ENCODE measurements at regions not wholly inside any gene's neighbourhood (a gene's known extent, or its start where the extent isn't known, plus 50 kb on each side); places are given as distances from the start of the nearest gene placed in this dataset.

DNA sequence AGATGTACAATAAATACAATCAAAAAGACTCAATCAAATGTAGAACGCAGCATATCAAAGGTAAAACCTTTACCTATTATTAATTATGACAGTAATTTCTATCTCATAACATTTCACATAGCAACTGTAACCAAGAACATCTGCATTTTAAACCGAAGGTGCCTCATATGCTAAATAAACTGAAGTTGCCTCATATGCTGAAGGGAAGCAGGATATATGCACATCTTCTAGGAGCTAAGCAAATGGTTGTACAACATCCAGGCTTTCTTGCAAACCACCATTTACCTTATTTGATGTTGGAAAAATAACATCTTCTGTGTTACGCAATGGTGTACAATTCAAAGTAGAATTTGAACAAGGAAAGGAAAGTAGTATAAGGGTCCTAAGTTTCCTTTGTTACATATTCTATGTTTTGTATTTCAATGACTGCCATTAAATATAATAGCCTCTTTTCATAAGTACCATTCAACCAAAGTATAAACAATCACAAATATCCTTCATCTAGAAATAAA, 145.9 kb downstream of the SATB1 start:
- H3K4me3 ChIP-seq (ENCODE audit: control insufficient read depth, low read depth, low read length), result no peak overlapping the region
- TF ChIP-seq, protein P1, sequence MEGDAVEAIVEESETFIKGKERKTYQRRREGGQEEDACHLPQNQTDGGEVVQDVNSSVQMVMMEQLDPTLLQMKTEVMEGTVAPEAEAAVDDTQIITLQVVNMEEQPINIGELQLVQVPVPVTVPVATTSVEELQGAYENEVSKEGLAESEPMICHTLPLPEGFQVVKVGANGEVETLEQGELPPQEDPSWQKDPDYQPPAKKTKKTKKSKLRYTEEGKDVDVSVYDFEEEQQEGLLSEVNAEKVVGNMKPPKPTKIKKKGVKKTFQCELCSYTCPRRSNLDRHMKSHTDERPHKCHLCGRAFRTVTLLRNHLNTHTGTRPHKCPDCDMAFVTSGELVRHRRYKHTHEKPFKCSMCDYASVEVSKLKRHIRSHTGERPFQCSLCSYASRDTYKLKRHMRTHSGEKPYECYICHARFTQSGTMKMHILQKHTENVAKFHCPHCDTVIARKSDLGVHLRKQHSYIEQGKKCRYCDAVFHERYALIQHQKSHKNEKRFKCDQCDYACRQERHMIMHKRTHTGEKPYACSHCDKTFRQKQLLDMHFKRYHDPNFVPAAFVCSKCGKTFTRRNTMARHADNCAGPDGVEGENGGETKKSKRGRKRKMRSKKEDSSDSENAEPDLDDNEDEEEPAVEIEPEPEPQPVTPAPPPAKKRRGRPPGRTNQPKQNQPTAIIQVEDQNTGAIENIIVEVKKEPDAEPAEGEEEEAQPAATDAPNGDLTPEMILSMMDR (conservative IDR thresholded peaks at IDR 0.05; ENCODE audit: control insufficient read depth, insufficient read depth, low read depth, low read length), result no peak
- DNase-seq (ENCODE audit: low read depth), result no peak

DNA sequence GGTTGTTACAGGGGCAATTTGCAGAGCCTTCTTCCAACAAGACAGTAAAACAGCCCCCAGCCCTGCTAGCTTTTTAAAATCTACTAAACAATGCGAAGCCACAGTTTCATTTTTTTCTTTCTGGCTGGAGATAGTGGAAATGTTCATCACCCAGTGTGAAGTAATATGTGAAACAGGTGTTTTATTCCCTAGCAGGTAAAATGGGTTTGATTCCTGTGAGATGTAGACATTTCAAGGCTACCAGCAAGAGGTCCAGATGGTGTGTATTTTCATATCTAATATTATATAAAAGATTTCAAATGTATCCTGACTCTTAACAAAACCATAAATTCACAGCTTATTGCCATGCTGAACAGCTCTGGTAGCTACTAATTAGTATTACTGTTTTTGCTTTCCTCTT, 160.3 kb downstream of the SATB1 start:
- DNase-seq (ENCODE audit: low read depth), result no peak
- H3K4me3 ChIP-seq (ENCODE audit: control insufficient read depth, low read depth, low read length), result no peak overlapping the region
- TF ChIP-seq, protein P1 (conservative IDR thresholded peaks at IDR 0.05; ENCODE audit: control insufficient read depth, insufficient read depth, low read depth, low read length), result no peak

DNA sequence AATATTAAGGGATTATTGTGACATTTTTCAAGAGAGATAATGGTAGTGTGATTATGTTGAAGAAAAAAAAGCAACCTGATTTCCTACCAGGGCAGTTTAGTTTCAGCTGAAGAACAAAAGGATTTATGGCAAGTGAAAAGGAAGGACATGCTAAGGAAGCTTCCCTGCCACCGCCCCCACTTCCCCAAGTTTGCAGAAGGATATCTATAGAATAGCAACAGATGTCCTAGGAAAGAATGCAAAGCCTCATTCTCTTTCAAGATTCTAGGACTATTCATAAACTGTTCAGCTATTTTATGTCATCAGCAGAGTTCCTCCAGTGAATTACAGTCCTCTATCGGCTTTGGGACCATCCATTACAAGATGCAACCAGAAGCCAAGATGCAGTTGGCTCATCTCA, 160.8 kb downstream of the SATB1 start:
- TF ChIP-seq, protein P1 (conservative IDR thresholded peaks at IDR 0.05; ENCODE audit: control insufficient read depth, insufficient read depth, low read depth, low read length), result no peak
- no peak overlapping the region for H3K4me3 ChIP-seq (ENCODE audit: control insufficient read depth, low read depth, low read length)
- DNase-seq (ENCODE audit: low read depth), result no peak

DNA sequence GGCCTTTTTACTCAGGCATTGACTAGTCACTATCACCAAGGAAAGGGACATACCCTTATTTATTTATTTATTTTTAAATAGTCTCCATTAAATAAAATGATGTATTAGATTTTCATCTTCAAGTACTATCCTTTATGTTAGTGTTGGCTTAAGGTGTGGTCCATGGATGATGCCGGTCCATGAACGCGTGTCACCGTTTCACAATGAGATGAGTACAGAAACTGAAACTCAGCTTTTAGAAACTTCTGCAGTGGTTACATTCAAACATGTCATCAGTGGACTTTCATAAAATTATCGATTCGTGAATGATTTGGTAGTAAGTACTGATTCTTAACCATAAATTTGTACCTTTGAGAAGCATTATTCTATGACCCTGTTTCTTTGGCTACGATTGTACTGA, 166.6 kb downstream of the SATB1 start:
- TF ChIP-seq, protein P1 (conservative IDR thresholded peaks at IDR 0.05; ENCODE audit: control insufficient read depth, insufficient read depth, low read depth, low read length), result no peak
- H3K4me3 ChIP-seq (ENCODE audit: control insufficient read depth, low read depth, low read length), result no peak overlapping the region
- DNase-seq (ENCODE audit: low read depth), result no peak

DNA sequence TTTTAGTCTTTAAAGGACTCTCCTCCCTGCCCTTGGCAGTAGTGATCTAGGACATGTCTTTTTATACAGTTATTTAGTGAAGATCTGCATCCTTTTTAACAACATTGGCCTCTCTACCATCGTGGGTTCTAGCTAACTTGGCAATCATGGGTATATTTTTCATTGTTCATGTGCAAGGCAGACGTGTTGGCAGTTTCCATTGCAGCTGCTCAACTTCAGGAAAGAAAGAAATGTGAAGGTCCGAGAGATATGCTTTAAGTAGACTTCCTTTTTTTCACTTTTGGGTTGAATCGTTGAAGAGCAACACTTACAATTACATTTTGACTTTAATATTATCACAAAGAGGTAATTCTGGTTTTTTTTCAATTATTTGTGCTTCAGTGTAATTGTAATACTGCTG, 172.6 kb downstream of the SATB1 start:
- TF ChIP-seq, protein P1 (conservative IDR thresholded peaks at IDR 0.05; ENCODE audit: control insufficient read depth, insufficient read depth, low read depth, low read length), result no peak
- no peak overlapping the region for H3K4me3 ChIP-seq (ENCODE audit: control insufficient read depth, low read depth, low read length)
- DNase-seq (ENCODE audit: low read depth), result no peak

DNA sequence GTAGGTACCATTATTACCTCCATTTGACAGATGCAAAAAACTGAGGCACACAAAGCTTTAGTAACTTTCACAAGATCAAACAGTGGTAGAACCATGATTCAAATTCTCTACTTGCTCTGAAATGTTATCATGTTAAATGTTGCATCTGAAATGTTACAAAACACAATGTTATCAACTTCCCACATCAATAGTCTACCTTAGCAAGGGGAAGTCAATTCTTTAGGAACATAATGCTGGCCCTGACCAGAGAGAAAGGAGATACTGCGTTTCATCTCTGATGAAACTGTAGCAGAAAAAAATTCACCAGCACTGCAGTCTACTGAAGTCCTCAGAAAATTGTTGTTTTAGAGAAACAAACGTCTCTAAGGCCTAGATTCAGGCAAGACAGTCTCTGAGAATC, 174.1 kb downstream of the SATB1 start:
- TF ChIP-seq, protein P1 (conservative IDR thresholded peaks at IDR 0.05; ENCODE audit: control insufficient read depth, insufficient read depth, low read depth, low read length), result no peak
- H3K4me3 ChIP-seq (ENCODE audit: control insufficient read depth, low read depth, low read length), result no peak overlapping the region
- DNase-seq (ENCODE audit: low read depth), result no peak

DNA sequence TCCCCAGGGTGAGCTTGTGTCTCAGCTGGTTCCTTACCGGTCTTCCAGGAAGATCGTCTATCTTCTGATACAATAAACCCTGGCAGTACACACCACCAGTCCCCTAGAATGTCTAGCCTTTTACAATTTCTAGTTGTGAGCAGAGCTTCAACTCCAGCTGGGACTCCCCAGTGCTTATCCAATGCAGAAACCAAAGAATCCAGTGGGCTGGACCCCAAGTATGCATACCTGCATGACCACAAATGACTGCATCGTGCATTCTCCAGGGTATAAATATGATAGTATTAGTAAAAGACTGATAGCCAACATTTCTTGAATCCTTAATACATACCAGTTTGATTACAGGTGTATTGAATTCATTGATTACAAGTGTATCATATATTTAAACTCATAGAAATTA, 176.0 kb downstream of the SATB1 start:
- TF ChIP-seq, protein P1 (conservative IDR thresholded peaks at IDR 0.05; ENCODE audit: control insufficient read depth, insufficient read depth, low read depth, low read length), result no peak
- no peak for DNase-seq (ENCODE audit: low read depth)
- no peak overlapping the region for H3K4me3 ChIP-seq (ENCODE audit: control insufficient read depth, low read depth, low read length)

All from fibroblast of mammary gland (primary cell).